PC-3 (cell line): ENCODE measurements at regions not wholly inside any gene's neighbourhood (a gene's known extent, or its start where the extent isn't known, plus 50 kb on each side); places are given as distances from the start of the nearest gene placed in this dataset.
A peak's percentile ranks its signal among the peaks of the same experiment; 100 is the strongest.
"Not testable (repeated sequence)": the region's sequence is repeated elsewhere in the genome, so short reads cannot be mapped to it uniquely, and the experiment has no call there.

Experiments
- ATAC-seq: fragments of 200-7000 bp; cut with Tn5 transposase; 2 replicates; pipeline ENCODE4 v1.9.1; 2020; ENCODE audit warnings: mild to moderate bottlenecking, moderate library complexity
- BruUV-seq: library from RNA; stranded (reverse); fragments of 400-500 nt; replicated peaks from 2 replicates; lab custom pipeline; 2021; lab: Mats Ljungman, UMichigan
- CTCF ChIA-PET: fragments of 300-600 bp; sonication (Branson Sonifier 250); formaldehyde crosslinking; loops from one replicate; lab custom pipeline; 2022; ENCODE audit warnings: antibody characterized with exemption; lab: Charles Lee
- POLR2A ChIA-PET: fragments of 300-600 bp; sonication (Branson Sonifier 250); formaldehyde crosslinking; loops from one replicate; lab custom pipeline; 2022; ENCODE audit warnings: antibody characterized with exemption; ENCODE audit not compliant: unreplicated experiment; lab: Charles Lee
- DNase-seq: peaks from one replicate; pipeline ENCODE4 v3.0.0-alpha.2; 2015
- H2AFZ ChIP-seq: fragments of 300-600 bp; sonication (generic); 2 replicates; pipeline ENCODE4 v1.6.0; 2016; ENCODE audit warnings: antibody characterized with exemption, low read length
- H3F3A ChIP-seq: fragments of 300-600 bp; sonication (generic); one replicate; pipeline ENCODE4 v1.6.0; 2017; ENCODE audit warnings: antibody characterized with exemption, low read length, control low read depth, mild to moderate bottlenecking; ENCODE audit not compliant: unreplicated experiment
- H3K27ac ChIP-seq: fragments of 300-600 bp; sonication (generic); 2 replicates; pipeline ENCODE4 v1.5.1; 2016; ENCODE audit warnings: mild to moderate bottlenecking, low read length
- H3K27me3 ChIP-seq: fragments of 300-600 bp; sonication (generic); 2 replicates; pipeline ENCODE4 v1.6.1; 2016; ENCODE audit warnings: low read length, mixed read lengths
- H3K36me3 ChIP-seq: fragments of 300-600 bp; sonication (generic); 2 replicates; pipeline ENCODE4 v1.6.1; 2016; ENCODE audit warnings: low read depth, mixed run types, low read length, mixed read lengths
- H3K4me1 ChIP-seq: fragments of 300-600 bp; sonication (generic); 2 replicates; pipeline ENCODE4 v1.5.1; 2016; ENCODE audit warnings: low read length; ENCODE audit not compliant: insufficient read depth
- H3K4me2 ChIP-seq: fragments of 300-600 bp; sonication (generic); 2 replicates; pipeline ENCODE4 v1.6.0; 2016; ENCODE audit warnings: low read length
- H3K4me3 ChIP-seq: fragments of 300-600 bp; sonication (generic); 2 replicates; pipeline ENCODE4 v1.5.1; 2016; ENCODE audit warnings: mild to moderate bottlenecking, low read length, mixed read lengths
- H3K79me2 ChIP-seq: fragments of 300-600 bp; sonication (generic); 2 replicates; pipeline ENCODE4 v1.6.1; 2017; ENCODE audit warnings: low read length, mixed read lengths
- H3K9ac ChIP-seq: fragments of 300-600 bp; sonication (generic); 2 replicates; pipeline ENCODE4 v1.6.0; 2016; ENCODE audit warnings: mild to moderate bottlenecking, low read length
- H3K9me2 ChIP-seq: fragments of 300-600 bp; sonication (generic); replicated peaks from 2 replicates; pipeline ENCODE4 v1.6.1; 2016; ENCODE audit warnings: mixed run types, low read length, mixed read lengths
- H3K9me3 ChIP-seq: fragments of 300-600 bp; sonication (generic); 2 replicates; pipeline ENCODE4 v1.6.1; 2016; ENCODE audit warnings: low read length, mixed read lengths
- H4K20me1 ChIP-seq: fragments of 300-600 bp; sonication (generic); 2 replicates; pipeline ENCODE4 v1.6.1; 2016; ENCODE audit warnings: low read length, mixed read lengths
- EZH2 ChIP-seq: fragments of 300-600 bp; sonication (generic); IDR thresholded peaks from one replicate; pipeline ENCODE4 v1.6.1; 2017; ENCODE audit warnings: antibody characterized with exemption, mild to moderate bottlenecking, low read length; ENCODE audit not compliant: unreplicated experiment
- EZH2phosphoT487 ChIP-seq: fragments of 300-600 bp; sonication (generic); IDR thresholded peaks from 2 replicates; pipeline ENCODE4 v1.6.1; 2018; ENCODE audit warnings: mild to moderate bottlenecking, antibody characterized with exemption, low read length, borderline replicate concordance
- intact Hi-C: fragments of 100-400 bp; cut with micrococcal nuclease; formaldehyde crosslinking; loops from 2 replicates; pipeline ENCODE4 v1.9.0; 2023
- TF ChIP-seq, protein P1 (sequence below): fragments of 300-600 bp; sonication (generic); conservative IDR thresholded peaks from 2 replicates; pipeline ENCODE4 v1.5.1; 2017; ENCODE audit warnings: antibody characterized with exemption, low read depth, mild to moderate bottlenecking, low read length

DNA sequence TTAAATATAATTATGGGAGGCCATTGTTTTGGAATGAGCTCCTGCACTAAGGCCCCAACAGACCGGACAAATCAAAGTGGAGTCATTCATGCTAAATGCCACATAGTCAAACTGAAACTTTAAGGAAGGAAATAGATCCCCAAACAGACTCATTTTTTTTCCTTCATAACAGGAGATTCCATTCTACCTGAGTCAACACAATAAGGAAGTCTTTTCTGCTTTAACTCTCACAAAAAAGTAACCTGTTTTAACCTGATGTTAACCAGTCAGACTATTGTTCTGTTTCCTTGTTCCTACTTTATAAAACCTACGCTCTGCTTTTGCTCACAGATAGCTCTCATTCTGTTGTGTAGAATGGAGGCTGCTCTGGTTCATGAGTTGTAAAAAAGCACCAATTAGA lies 234.9 kb downstream of the YTHDC2 start:
- Histone ChIP-seq H4K20me1 (no peaks in the 10 kb centered on the region), H3K9me2 (no peaks in the 10 kb centered on the region), H3K4me2 (no peak overlapping the region), H3K9ac (no peak overlapping the region), H3K79me2 (no peaks in the 10 kb centered on the region), H3K4me3 (no peak overlapping the region), H2AFZ (no peak overlapping the region), H3K27ac (no peak overlapping the region), H3K9me3 (no peaks in the 10 kb centered on the region), H3K27me3 (peaks cover 4% of the 10 kb centered on the region; the same call in 1 of the 2 replicates), H3K4me1 (no peaks in the 10 kb centered on the region), H3F3A (no peaks in the 10 kb centered on the region), H3K36me3 (no peaks in the 10 kb centered on the region)
- POLR2A ChIA-PET, result no interaction called here
- no TSS peak for BruUV-seq
- TF ChIP-seq, protein P1, sequence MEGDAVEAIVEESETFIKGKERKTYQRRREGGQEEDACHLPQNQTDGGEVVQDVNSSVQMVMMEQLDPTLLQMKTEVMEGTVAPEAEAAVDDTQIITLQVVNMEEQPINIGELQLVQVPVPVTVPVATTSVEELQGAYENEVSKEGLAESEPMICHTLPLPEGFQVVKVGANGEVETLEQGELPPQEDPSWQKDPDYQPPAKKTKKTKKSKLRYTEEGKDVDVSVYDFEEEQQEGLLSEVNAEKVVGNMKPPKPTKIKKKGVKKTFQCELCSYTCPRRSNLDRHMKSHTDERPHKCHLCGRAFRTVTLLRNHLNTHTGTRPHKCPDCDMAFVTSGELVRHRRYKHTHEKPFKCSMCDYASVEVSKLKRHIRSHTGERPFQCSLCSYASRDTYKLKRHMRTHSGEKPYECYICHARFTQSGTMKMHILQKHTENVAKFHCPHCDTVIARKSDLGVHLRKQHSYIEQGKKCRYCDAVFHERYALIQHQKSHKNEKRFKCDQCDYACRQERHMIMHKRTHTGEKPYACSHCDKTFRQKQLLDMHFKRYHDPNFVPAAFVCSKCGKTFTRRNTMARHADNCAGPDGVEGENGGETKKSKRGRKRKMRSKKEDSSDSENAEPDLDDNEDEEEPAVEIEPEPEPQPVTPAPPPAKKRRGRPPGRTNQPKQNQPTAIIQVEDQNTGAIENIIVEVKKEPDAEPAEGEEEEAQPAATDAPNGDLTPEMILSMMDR, result no peak
- TF ChIP-seq EZH2phosphoT487 (no peak), EZH2 (no peak)
- intact Hi-C loops, result no loop called here
- CTCF ChIA-PET, result no interaction called here
- ATAC-seq, result no peak
- peak; percentile 5 for DNase-seq

DNA sequence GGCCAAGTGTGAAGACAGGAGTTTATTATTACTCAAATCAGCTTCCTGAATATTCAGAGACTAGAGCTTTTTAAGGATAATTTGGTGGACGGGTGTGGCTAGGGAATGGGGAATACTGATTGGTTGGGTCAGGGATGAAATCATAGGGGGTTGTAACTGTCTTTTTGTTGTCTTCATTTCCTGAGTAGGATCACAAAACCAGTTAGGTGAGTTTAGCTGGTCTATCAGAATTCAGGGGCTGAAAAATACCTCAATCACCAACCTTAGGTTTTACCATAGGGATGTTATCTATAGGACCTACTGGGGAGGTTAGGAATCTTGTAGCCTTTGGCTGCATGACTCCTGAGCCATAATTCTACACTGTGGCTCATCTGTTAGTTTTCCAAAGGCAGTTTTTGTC lies 235.8 kb downstream of the YTHDC2 start:
- Histone ChIP-seq H3K9ac (no peak overlapping the region), H3K9me2 (no peaks in the 10 kb centered on the region), H3K4me1 (no peaks in the 10 kb centered on the region), H3F3A (no peaks in the 10 kb centered on the region), H3K27ac (no peak overlapping the region), H3K4me3 (no peak overlapping the region), H3K4me2 (no peak overlapping the region), H3K79me2 (no peaks in the 10 kb centered on the region), H3K27me3 (no peaks in the 10 kb centered on the region), H4K20me1 (no peaks in the 10 kb centered on the region), H3K36me3 (no peaks in the 10 kb centered on the region), H2AFZ (no peak overlapping the region), H3K9me3 (no peaks in the 10 kb centered on the region)
- peak; percentile 7 for DNase-seq
- ChIA-PET POLR2A (no interaction called here), CTCF (no interaction called here)
- TF ChIP-seq EZH2phosphoT487 (no peak), EZH2 (no peak)
- TF ChIP-seq, protein P1, result no peak
- intact Hi-C loops, result no loop called here
- BruUV-seq, result no TSS peak
- ATAC-seq, result no peak

DNA sequence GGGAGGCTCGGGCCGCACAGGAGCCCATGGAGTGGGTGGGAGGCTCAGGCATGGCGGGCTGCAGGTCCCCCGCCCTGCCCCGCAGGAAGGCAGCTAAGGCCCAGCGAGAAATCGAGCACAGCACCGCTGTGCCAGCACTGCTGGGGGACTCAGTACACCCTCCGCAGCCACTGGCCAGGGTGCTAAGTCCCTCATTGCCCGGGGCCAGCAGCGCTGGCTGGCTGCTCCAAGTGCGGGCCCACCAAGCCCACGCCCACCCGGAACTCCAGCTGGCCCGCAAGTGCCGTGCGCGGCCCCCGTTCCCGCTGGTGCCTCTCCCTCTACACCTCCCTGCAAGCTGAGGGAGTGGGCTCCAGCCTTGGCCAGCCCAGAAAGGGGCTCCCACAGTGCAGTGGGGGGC lies 239.7 kb downstream of the YTHDC2 start:
- H3K79me2 ChIP-seq, H3F3A ChIP-seq, ATAC-seq, BruUV-seq, DNase-seq, H3K4me2 ChIP-seq, H2AFZ ChIP-seq, POLR2A ChIA-PET, H3K27ac ChIP-seq, intact Hi-C loops, H3K9ac ChIP-seq, H3K9me2 ChIP-seq, H3K9me3 ChIP-seq, CTCF ChIA-PET, H3K4me3 ChIP-seq, H3K36me3 ChIP-seq, H3K4me1 ChIP-seq, H4K20me1 ChIP-seq, H3K27me3 ChIP-seq: not testable (repeated sequence)
